SK-N-SH (cell line): ENCODE measurements at regions not wholly inside any gene's neighbourhood (a gene's known extent, or its start where the extent isn't known, plus 50 kb on each side); places are given as distances from the start of the nearest gene placed in this dataset.

ENCODE experiments used
- CTCF ChIA-PET: fragments of 300-600, 350-600 bp; formaldehyde crosslinking; extraction: SDS; loops from one replicate; lab custom pipeline; 2021; lab: Yijun Ruan, JAX
- POLR2A ChIA-PET: fragments of 350-600 bp; sonication (Branson Sonifier 250); formaldehyde crosslinking; extraction: SDS; loops from one replicate; lab custom pipeline; 2020; ENCODE audit warnings: antibody characterized with exemption, inconsistent platforms; lab: Yijun Ruan, JAX
- DNase-seq: peaks from one replicate; pipeline ENCODE4 v3.0.0; 2012
- H2AFZ ChIP-seq: fragments of 200-600 bp; sonication (generic); 2 replicates; pipeline ENCODE4 v1.8.1; 2016; ENCODE audit warnings: antibody characterized with exemption, mild to moderate bottlenecking, low read depth
- H3F3A ChIP-seq: fragments of 200-600 bp; sonication (generic); replicated peaks from 2 replicates; pipeline ENCODE3; 2016; ENCODE audit warnings: antibody characterized with exemption, mild to moderate bottlenecking; ENCODE audit not compliant: insufficient read depth
- H3K27ac ChIP-seq, 2 experiments: fragments of 200-500 bp in 1 of 2; fragments of 200-600 bp in 1 of 2; sonication (Bioruptor generic) in 1 of 2; sonication (generic), shearing (Covaris generic) in 1 of 2; 2 replicates each; pipeline versions ENCODE4 v1.5.1 to v1.6.1; 2014 to 2016; ENCODE audit warnings: low read depth in 2 of 2, inconsistent platforms in 1 of 2, low read length in 1 of 2, mild to moderate bottlenecking in 1 of 2, mixed read lengths in 1 of 2
- H3K27me3 ChIP-seq: fragments of 200-600 bp; sonication (generic), shearing (Covaris generic); 2 replicates; pipeline ENCODE4 v1.6.1; 2016; ENCODE audit warnings: mixed run types; ENCODE audit not compliant: insufficient read depth
- H3K36me3 ChIP-seq, 2 experiments: fragments of 200-500 bp in 1 of 2; fragments of 200-600 bp in 1 of 2; sonication (Bioruptor generic) in 1 of 2; sonication (generic) in 1 of 2; replicated peaks in 1 of 2; 2 replicates each; pipeline versions ENCODE3 to v1.5.1; 2014 to 2016; ENCODE audit warnings: low read length in 1 of 2, mild to moderate bottlenecking in 1 of 2; ENCODE audit not compliant: insufficient read depth in 2 of 2, control insufficient read depth in 1 of 2
- H3K4me1 ChIP-seq, 2 experiments: fragments of 200-500 bp in 1 of 2; fragments of 200-600 bp in 1 of 2; sonication (Bioruptor generic) in 1 of 2; sonication (generic), shearing (Covaris generic) in 1 of 2; 2 replicates each; pipeline versions ENCODE4 v1.5.1 to v1.6.1; 2014 to 2016; ENCODE audit warnings: low read depth in 1 of 2, low read length in 1 of 2, mixed run types in 1 of 2; ENCODE audit not compliant: insufficient read depth in 2 of 2, control insufficient read depth in 1 of 2
- H3K4me2 ChIP-seq: fragments of 200-600 bp; sonication (generic), shearing (Covaris generic); 2 replicates; pipeline ENCODE4 v1.6.1; 2017; ENCODE audit warnings: mixed run types
- H3K4me3 ChIP-seq, 2 experiments: fragments of 200-500 bp in 1 of 2; fragments of 200-600 bp in 1 of 2; sonication (Bioruptor generic) in 1 of 2; sonication (generic), shearing (Covaris generic) in 1 of 2; 2 replicates each; pipeline versions ENCODE4 v1.5.1 to v1.8.1; 2014 to 2016; ENCODE audit warnings: low read depth in 2 of 2, inconsistent platforms in 1 of 2, low read length in 1 of 2, mild to moderate bottlenecking in 1 of 2, mixed read lengths in 1 of 2, moderate library complexity in 1 of 2
- H3K79me2 ChIP-seq: fragments of 200-600 bp; sonication (generic); 2 replicates; pipeline ENCODE4 v1.8.1; 2017; ENCODE audit warnings: mild to moderate bottlenecking; ENCODE audit not compliant: insufficient read depth
- H3K9ac ChIP-seq: fragments of 200-600 bp; sonication (generic); 2 replicates; pipeline ENCODE4 v1.6.1; 2017; ENCODE audit warnings: mixed run types
- H3K9me2 ChIP-seq: fragments of 200-600 bp; sonication (generic); 2 replicates; pipeline ENCODE4 v1.6.1; 2017; ENCODE audit warnings: mixed run types
- H3K9me3 ChIP-seq: fragments of 200-600 bp; sonication (generic); 2 replicates; pipeline ENCODE4 v1.6.1; 2017; ENCODE audit warnings: mixed run types, mild to moderate bottlenecking, moderate library complexity
- H4K20me1 ChIP-seq: fragments of 200-600 bp; sonication (generic); 2 replicates; pipeline ENCODE4 v1.6.1; 2017; ENCODE audit warnings: mild to moderate bottlenecking, mixed run types; ENCODE audit not compliant: insufficient read depth
- CTCF ChIP-seq: fragments of 200-600 bp; sonication (generic); IDR thresholded peaks from 2 replicates; pipeline ENCODE4 v1.6.1; 2017; ENCODE audit warnings: antibody characterized with exemption, mild to moderate bottlenecking, moderate library complexity
- ELF1 ChIP-seq: IDR thresholded peaks from 2 replicates; pipeline ENCODE4 v1.4.0; 2012
- EP300 ChIP-seq, 2 experiments: IDR thresholded peaks; 2 replicates each; pipeline versions ENCODE4 v1.4.0 to v1.6.1; 2012; ENCODE audit warnings: borderline replicate concordance in 1 of 2, low read depth in 1 of 2, low read length in 1 of 2
- FOXJ3 ChIP-seq: sonication (generic); formaldehyde crosslinking; IDR thresholded peaks from 2 replicates; pipeline ENCODE4 v1.5.1; 2020; ENCODE audit warnings: mild to moderate bottlenecking, missing genetic modification reagents
- FOXM1 ChIP-seq: IDR thresholded peaks from 2 replicates; pipeline ENCODE4 v1.4.0; 2012; ENCODE audit warnings: low read depth, mild to moderate bottlenecking
- POLR2AphosphoS5 ChIP-seq: IDR thresholded peaks from 2 replicates; pipeline ENCODE4 v1.6.1; 2012; ENCODE audit warnings: low read depth, low read length
- RCOR1 ChIP-seq: fragments of 150-350 bp; IDR thresholded peaks from 2 replicates; pipeline ENCODE4 v1.6.1; 2017; ENCODE audit warnings: antibody characterized with exemption, low read length
- SMC3 ChIP-seq: IDR thresholded peaks from 2 replicates; pipeline ENCODE4 v1.6.1; 2012; ENCODE audit warnings: low read depth, low read length, improper control_type of control experiment
- TAF1 ChIP-seq: IDR thresholded peaks from 2 replicates; pipeline ENCODE4 v1.6.1; 2012; ENCODE audit warnings: low read depth, mild to moderate bottlenecking, low read length, moderate library complexity, borderline replicate concordance
- WGBS: methylation state at CpG from one replicate; pipeline ENCODE4 v1.1.6; 2017; ENCODE audit warnings: low lambda C conversion rate; 5-methylcytosine and 5-hydroxymethylcytosine counted together

GRCh38 chr7:16187131-16187530 lies 234.2 kb downstream of the CRPPA start:
- POLR2A ChIA-PET: no interaction called here

DNA sequence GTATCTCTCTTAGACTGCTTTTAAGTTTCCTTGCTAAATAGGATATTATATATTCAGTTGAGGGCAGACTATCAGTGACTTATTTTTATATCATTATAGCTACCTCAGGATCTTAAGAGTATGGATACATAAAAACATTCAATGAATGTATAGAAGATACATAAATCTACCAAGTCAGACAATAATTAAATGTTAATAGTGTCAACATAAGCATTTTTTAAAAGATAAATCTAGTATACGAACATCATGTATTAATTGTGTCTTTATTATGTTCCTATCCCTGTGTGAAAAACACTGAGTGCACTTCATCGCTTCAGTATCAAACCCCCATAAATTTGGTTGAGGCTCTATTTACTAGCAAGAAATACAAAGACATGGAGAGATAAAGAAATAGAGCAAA lies 242.8 kb downstream of the CRPPA start:
- no peaks in the 10 kb centered on the region for H3K36me3 ChIP-seq
- H3K9me2 ChIP-seq: no peaks in the 10 kb centered on the region
- H3K4me1 ChIP-seq: peaks cover 0 to 5% of the 10 kb centered on the region in 2 experiments; a peak in 1 of 4 replicates
- no peaks in the 10 kb centered on the region for H3F3A ChIP-seq
- H3K27me3 ChIP-seq: no peaks in the 10 kb centered on the region
- TF ChIP-seq POLR2AphosphoS5: no peak
- TF ChIP-seq CTCF: no peak
- no peak for TF ChIP-seq SMC3
- no peaks in the 10 kb centered on the region for H3K79me2 ChIP-seq
- no peak overlapping the region for H3K4me3 ChIP-seq
- CTCF ChIA-PET: no interaction called here
- 31% methylated on average over 2 of the region's 2 CpGs for WGBS
- no peaks in the 10 kb centered on the region for H3K9me3 ChIP-seq
- no peak overlapping the region; a peak in 1 of 4 replicates for H3K27ac ChIP-seq
- DNase-seq: no peak
- no peak overlapping the region for H3K4me2 ChIP-seq
- no peak overlapping the region for H2AFZ ChIP-seq
- H3K9ac ChIP-seq: no peak overlapping the region
- POLR2A ChIA-PET: no interaction called here
- no peaks in the 10 kb centered on the region for H4K20me1 ChIP-seq

More at GRCh38 chr7:16187131-16187530, 234.2 kb downstream of the CRPPA start:
- Histone ChIP-seq H3K27ac (no peak overlapping the region), H3K9me3 (no peaks in the 10 kb centered on the region), H3K79me2 (no peaks in the 10 kb centered on the region), H3K27me3 (no peaks in the 10 kb centered on the region), H3K4me1 (no peaks in the 10 kb centered on the region; a peak in 1 of 4 replicates), H2AFZ (no peak overlapping the region), H3K9me2 (no peaks in the 10 kb centered on the region), H3F3A (no peaks in the 10 kb centered on the region), H3K9ac (no peak overlapping the region)
- DNase-seq: no peak
- 35% methylated on average over 1 of the region's 1 CpG for WGBS
- TF ChIP-seq TAF1: no peak
- no peak for TF ChIP-seq FOXM1
- TF ChIP-seq RCOR1: no peak
- no peak for TF ChIP-seq FOXJ3 (CRISPR knock-in tag)
- TF ChIP-seq, all 33 proteins: peak for 0
- CTCF ChIA-PET: no interaction called here
- Histone ChIP-seq H3K36me3 (no peaks in the 10 kb centered on the region), H3K4me3 (no peak overlapping the region), H3K4me2 (no peak overlapping the region), H4K20me1 (no peaks in the 10 kb centered on the region)

GRCh38 chr7:16178092-16178491 lies 243.2 kb downstream of the CRPPA start:
- H3K9me2 ChIP-seq: no peaks in the 10 kb centered on the region
- no peak for TF ChIP-seq ELF1
- peak in 1 of 2 experiments; percentile 56; a peak in 1 of 4 replicates for TF ChIP-seq EP300 (IDR thresholded peaks at IDR 0.05; ENCODE audit: borderline replicate concordance in 1 of 2, low read depth in 1 of 2, low read length in 1 of 2)
- H3K4me1 ChIP-seq: peaks cover 0 to 5% of the 10 kb centered on the region in 2 experiments; a peak in 1 of 4 replicates
- peak; percentile 30 for DNase-seq
- H3K4me3 ChIP-seq: no peak overlapping the region
- ChIA-PET POLR2A (no interaction called here), CTCF (no interaction called here)
- 2% methylated on average over 2 of the region's 2 CpGs for WGBS
- no peaks in the 10 kb centered on the region for H3K36me3 ChIP-seq
- no peak overlapping the region for H3K4me2 ChIP-seq
- H3F3A ChIP-seq: no peaks in the 10 kb centered on the region
- no peaks in the 10 kb centered on the region for H3K9me3 ChIP-seq
- H3K79me2 ChIP-seq: no peaks in the 10 kb centered on the region
- no peaks in the 10 kb centered on the region for H4K20me1 ChIP-seq
- H3K27ac ChIP-seq: peak overlapping the region in 1 of 2 experiments; percentile 28; a peak in 1 of 4 replicates
- H2AFZ ChIP-seq: no peak overlapping the region
- H3K27me3 ChIP-seq: no peaks in the 10 kb centered on the region
- H3K9ac ChIP-seq: no peak overlapping the region
